ENCODE measurements at regions not wholly inside any gene's neighbourhood (a gene's known extent, or its start where the extent isn't known, plus 50 kb on each side); places are given as distances from the start of the nearest gene placed in this dataset.

- Histone ChIP-seq H3K9me3 (ENCODE audit: control insufficient read depth, low read length) (no peaks in the 10 kb centered on the region), H3K4me3 (ENCODE audit: low read depth, low read length) (no peak overlapping the region)
Observed at GRCh38 chr7:36072620-36073019, 80.4 kb upstream of the EEPD1 start.

GRCh38 chr7:36075561-36075960 is 77.5 kb upstream of the EEPD1 start:
- Histone ChIP-seq H3K9ac (no peak overlapping the region), H3K4me3 (ENCODE audit: low read depth, low read length) (no peak overlapping the region), H3K4me1 (peaks cover 3% of the 10 kb centered on the region), H3K4me2 (ENCODE audit: low read length) (no peak overlapping the region), H3K36me3 (ENCODE audit: control insufficient read depth, insufficient read depth, low read length) (no peaks in the 10 kb centered on the region), H2AFZ (no peak overlapping the region), H3K9me3 (ENCODE audit: control insufficient read depth, low read length) (no peaks in the 10 kb centered on the region), H3K27ac (no peak overlapping the region), H3K79me2 (no peaks in the 10 kb centered on the region), H3K27me3 (ENCODE audit: control insufficient read depth, insufficient read depth, low read length) (no peaks in the 10 kb centered on the region)
- TF ChIP-seq CTCF (IDR thresholded peaks at IDR 0.05) = no peak

More at GRCh38 chr7:36072620-36073019, 80.4 kb upstream of the EEPD1 start:
- Histone ChIP-seq H3K9ac (no peak overlapping the region), H3K27ac (no peak overlapping the region), H3K36me3 (ENCODE audit: control insufficient read depth, insufficient read depth, low read length) (no peaks in the 10 kb centered on the region), H3K4me2 (ENCODE audit: low read length) (no peak overlapping the region), H2AFZ (no peak overlapping the region), H3K79me2 (no peaks in the 10 kb centered on the region), H3K27me3 (ENCODE audit: control insufficient read depth, insufficient read depth, low read length) (no peaks in the 10 kb centered on the region), H3K4me1 (peaks cover 3% of the 10 kb centered on the region)
- no peak for TF ChIP-seq CTCF (IDR thresholded peaks at IDR 0.05)

- no peak for TF ChIP-seq CTCF (IDR thresholded peaks at IDR 0.05)
- Histone ChIP-seq H2AFZ (no peak overlapping the region), H3K9me3 (ENCODE audit: control insufficient read depth, low read length) (no peaks in the 10 kb centered on the region), H3K27me3 (ENCODE audit: control insufficient read depth, insufficient read depth, low read length) (no peaks in the 10 kb centered on the region), H3K4me3 (ENCODE audit: low read depth, low read length) (no peak overlapping the region), H3K9ac (no peak overlapping the region), H3K4me1 (peaks cover 3% of the 10 kb centered on the region), H3K36me3 (ENCODE audit: control insufficient read depth, insufficient read depth, low read length) (no peaks in the 10 kb centered on the region), H3K4me2 (ENCODE audit: low read length) (no peak overlapping the region), H3K79me2 (no peaks in the 10 kb centered on the region), H3K27ac (no peak overlapping the region)
Observed at GRCh38 chr7:36076074-36076473, 77.0 kb upstream of the EEPD1 start.

GRCh38 chr7:36078816-36079360 is 74.2 kb upstream of the EEPD1 start:
- H3K27ac ChIP-seq = no peak overlapping the region
- H3K79me2 ChIP-seq = no peaks in the 10 kb centered on the region
- TF ChIP-seq CTCF (IDR thresholded peaks at IDR 0.05) = no peak

DNA sequence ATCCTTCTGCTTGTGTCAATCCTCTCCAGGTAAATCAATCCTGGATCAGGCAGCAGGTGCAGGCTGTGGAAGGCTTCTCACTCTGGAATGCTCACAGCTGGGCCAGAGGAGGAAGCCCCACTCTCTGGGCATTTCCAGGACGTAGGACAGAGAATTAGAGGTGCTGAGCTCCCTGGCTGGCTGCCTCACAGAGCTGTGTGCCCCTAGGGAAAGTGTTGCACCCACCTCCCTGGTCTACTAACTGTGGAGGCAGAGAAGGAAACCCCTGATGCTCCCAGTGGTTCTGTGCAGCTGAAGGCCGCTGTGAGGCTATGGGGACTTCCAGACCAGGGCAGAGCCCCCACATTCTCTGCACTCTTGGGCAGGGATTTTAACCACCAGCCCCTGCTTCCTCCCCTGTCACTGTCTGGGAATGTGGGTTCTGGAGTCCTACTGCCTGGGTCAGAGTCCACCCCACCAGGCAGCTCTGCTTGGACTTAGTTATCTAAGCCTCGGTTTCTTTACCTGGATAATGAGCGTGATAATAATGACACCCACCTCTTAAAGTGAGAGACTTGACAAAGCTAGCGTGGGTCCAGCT is 73.5 kb upstream of the EEPD1 start:
- Histone ChIP-seq H3K27me3 (ENCODE audit: control insufficient read depth, insufficient read depth, low read length) (no peaks in the 10 kb centered on the region), H3K4me1 (peaks cover 6% of the 10 kb centered on the region), H2AFZ (no peak overlapping the region), H3K36me3 (ENCODE audit: control insufficient read depth, insufficient read depth, low read length) (no peaks in the 10 kb centered on the region), H3K27ac (no peak overlapping the region), H3K9me3 (ENCODE audit: control insufficient read depth, low read length) (no peaks in the 10 kb centered on the region), H3K4me2 (ENCODE audit: low read length) (no peak overlapping the region), H3K79me2 (no peaks in the 10 kb centered on the region), H3K4me3 (ENCODE audit: low read depth, low read length) (no peak overlapping the region), H3K9ac (no peak overlapping the region)
- no peak for TF ChIP-seq CTCF (IDR thresholded peaks at IDR 0.05)

More at GRCh38 chr7:36078816-36079360, 74.2 kb upstream of the EEPD1 start:
- H3K9me3 ChIP-seq (ENCODE audit: control insufficient read depth, low read length) = no peaks in the 10 kb centered on the region
- no peak overlapping the region for H3K4me3 ChIP-seq (ENCODE audit: low read depth, low read length)
- no peak overlapping the region for H2AFZ ChIP-seq
- no peak overlapping the region for H3K9ac ChIP-seq
- H3K4me1 ChIP-seq = peaks cover 3% of the 10 kb centered on the region
- H3K36me3 ChIP-seq (ENCODE audit: control insufficient read depth, insufficient read depth, low read length) = no peaks in the 10 kb centered on the region
- H3K27me3 ChIP-seq (ENCODE audit: control insufficient read depth, insufficient read depth, low read length) = no peaks in the 10 kb centered on the region
- H3K4me2 ChIP-seq (ENCODE audit: low read length) = no peak overlapping the region

Measured in parathyroid adenoma (tissue), 2 donors.